Panc1 (cell line): ENCODE measurements at regions not wholly inside any gene's neighbourhood (a gene's known extent, or its start where the extent isn't known, plus 50 kb on each side); places are given as distances from the start of the nearest gene placed in this dataset.

Experiments used
- CTCF ChIP-seq: fragments of 450-650 bp; IDR thresholded peaks from 2 replicates; pipeline ENCODE4 v1.5.1; 2017; ENCODE audit warnings: mild to moderate bottlenecking
- POLR2AphosphoS5 ChIP-seq: IDR thresholded peaks from 2 replicates; pipeline ENCODE4 v1.6.1; 2012; ENCODE audit warnings: mild to moderate bottlenecking, low read depth, low read length, moderate library complexity
- TCF7L2 ChIP-seq: IDR thresholded peaks from 2 replicates; pipeline ENCODE4 v1.6.1; 2011; ENCODE audit warnings: mild to moderate bottlenecking, low read depth, low read length, inconsistent platforms

GRCh38 chr10:64332551-64332950 lies 811.4 kb downstream of the REEP3 start:
- TF ChIP-seq CTCF (no peak), POLR2AphosphoS5 (no peak), TCF7L2 (no peak)
